GM12878 (cell line): ENCODE measurements at regions not wholly inside any gene's neighbourhood (a gene's known extent, or its start where the extent isn't known, plus 50 kb on each side); places are given as distances from the start of the nearest gene placed in this dataset.

ENCODE experiments used
- PKNOX1 ChIP-seq: fragments of 450-650 bp; IDR thresholded peaks from 2 replicates; pipeline ENCODE4 v1.6.1; 2016; ENCODE audit warnings: mild to moderate bottlenecking
- PRDM15 ChIP-seq: fragments of 450-650 bp; formaldehyde crosslinking; IDR thresholded peaks from 2 replicates; pipeline ENCODE4 v1.4.0; 2020; ENCODE audit warnings: mild to moderate bottlenecking, moderate library complexity
- ZBTB40 ChIP-seq: fragments of 450-650 bp; IDR thresholded peaks from 2 replicates; pipeline ENCODE4 v1.6.1; 2016; ENCODE audit warnings: mild to moderate bottlenecking, moderate library complexity, borderline replicate concordance

- no peak for TF ChIP-seq ZBTB40
- TF ChIP-seq PKNOX1: no peak
- no peak for TF ChIP-seq PRDM15
These were observed 167.5 kb downstream of the TANC2 start (continued) for GRCh38 chr17:63133491-63133890.
